ENCODE measurements at regions not wholly inside any gene's neighbourhood (a gene's known extent, or its start where the extent isn't known, plus 50 kb on each side); places are given as distances from the start of the nearest gene placed in this dataset.
"Not testable (repeated sequence)": the region's sequence is repeated elsewhere in the genome, so short reads cannot be mapped to it uniquely, and the experiment has no call there.

- no peak for DNase-seq
These were observed 154.9 kb downstream of the ASB9 start for GRCh38 chrX:15114743-15115566.

GRCh38 chrX:15107367-15107988 lies 162.4 kb downstream of the ASB9 start:
- no peak for DNase-seq

- DNase-seq: no peak
These were observed 171.4 kb downstream of the ASB9 start for GRCh38 chrX:15098505-15098904.

GRCh38 chrX:15087747-15088146 lies 182.1 kb downstream of the ASB9 start:
- DNase-seq: no peak

- DNase-seq: no peak
These were observed 196.6 kb downstream of the ASB9 start for GRCh38 chrX:15073313-15073712.

- DNase-seq: no peak
These were observed 197.0 kb downstream of the ASB9 start for GRCh38 chrX:15072880-15073279.

GRCh38 chrX:15072259-15072658 lies 197.6 kb downstream of the ASB9 start:
- DNase-seq: no peak

GRCh38 chrX:15059474-15059873 lies 186.3 kb downstream of the MOSPD2 start:
- DNase-seq: no peak

GRCh38 chrX:15056044-15056443 lies 182.8 kb downstream of the MOSPD2 start:
- DNase-seq: no peak

GRCh38 chrX:15055146-15055930 lies 182.1 kb downstream of the MOSPD2 start:
- no peak for DNase-seq

- DNase-seq: no peak
These were observed 177.2 kb downstream of the MOSPD2 start for GRCh38 chrX:15050395-15050794.

GRCh38 chrX:15043538-15043937 lies 170.3 kb downstream of the MOSPD2 start:
- no peak for DNase-seq

- DNase-seq: no peak
These were observed 160.7 kb downstream of the MOSPD2 start for GRCh38 chrX:15033917-15034316.

- no peak for DNase-seq
These were observed 144.3 kb downstream of the MOSPD2 start for GRCh38 chrX:15017491-15017890.

- no peak for DNase-seq
These were observed 142.8 kb downstream of the MOSPD2 start for GRCh38 chrX:15016051-15016450.

- DNase-seq: no peak
These were observed 141.1 kb downstream of the MOSPD2 start for GRCh38 chrX:15014281-15014680.

GRCh38 chrX:15013461-15013860 lies 140.2 kb downstream of the MOSPD2 start:
- DNase-seq: no peak

- no peak for DNase-seq
These were observed 124.0 kb downstream of the MOSPD2 start for GRCh38 chrX:14997271-14997670.

- not testable (repeated sequence) for DNase-seq
These were observed 111.2 kb downstream of the MOSPD2 start for GRCh38 chrX:14984425-14984824.
